Astrocyte (in vitro differentiated cells and primary cell): ENCODE measurements at regions not wholly inside any gene's neighbourhood (a gene's known extent, or its start where the extent isn't known, plus 50 kb on each side); places are given as distances from the start of the nearest gene placed in this dataset.

Experiments used
- CTCF ChIP-seq: IDR thresholded peaks from 2 replicates; pipeline ENCODE4 v1.5.1; 2011; ENCODE audit warnings: low read depth, mild to moderate bottlenecking, inconsistent platforms, low read length, moderate library complexity; ENCODE audit not compliant: insufficient read depth
- EZH2 ChIP-seq: IDR thresholded peaks from 2 replicates; pipeline ENCODE4 v1.6.1; 2012; ENCODE audit warnings: mild to moderate bottlenecking, low read length, inconsistent platforms; ENCODE audit not compliant: insufficient read depth

GRCh38 chrX:136936183-136936549 lies 55.6 kb upstream of the RBMX start:
- no peak for TF ChIP-seq CTCF
- TF ChIP-seq EZH2, result no peak
